HG03066 (cell line): ENCODE measurements at regions not wholly inside any gene's neighbourhood (a gene's known extent, or its start where the extent isn't known, plus 50 kb on each side); places are given as distances from the start of the nearest gene placed in this dataset.

Source experiments
- ATAC-seq: cut with Tn5 transposase; IDR thresholded peaks from one replicate; pipeline ENCODE4 v1.9.1; 2021; ENCODE audit warnings: low read depth; ENCODE audit not compliant: unreplicated experiment

- ATAC-seq: no peak
Observed at GRCh38 chr6:104434519-104434918, 425.2 kb downstream of the HACE1 start.

- ATAC-seq: no peak
Observed at GRCh38 chr6:104431096-104431495, 428.6 kb downstream of the HACE1 start.

GRCh38 chr6:104428184-104428583 lies 431.5 kb downstream of the HACE1 start:
- no peak for ATAC-seq

GRCh38 chr6:104423691-104424090 lies 436.0 kb downstream of the HACE1 start:
- no peak for ATAC-seq

GRCh38 chr6:104421650-104422049 lies 438.1 kb downstream of the HACE1 start:
- no peak for ATAC-seq

GRCh38 chr6:104418839-104419238 lies 440.9 kb downstream of the HACE1 start:
- ATAC-seq: no peak

GRCh38 chr6:104418125-104418524 lies 441.6 kb downstream of the HACE1 start:
- no peak for ATAC-seq

GRCh38 chr6:104414723-104415122 lies 445.0 kb downstream of the HACE1 start:
- ATAC-seq: no peak

GRCh38 chr6:104413767-104414166 lies 446.0 kb downstream of the HACE1 start:
- ATAC-seq: no peak

- no peak for ATAC-seq
Observed at GRCh38 chr6:104411302-104411701, 448.4 kb downstream of the HACE1 start.

GRCh38 chr6:104409913-104410312 lies 449.8 kb downstream of the HACE1 start:
- ATAC-seq: no peak

GRCh38 chr6:104407957-104408356 lies 451.8 kb downstream of the HACE1 start:
- ATAC-seq: no peak

- no peak for ATAC-seq
Observed at GRCh38 chr6:104404377-104404776, 455.3 kb downstream of the HACE1 start.

- no peak for ATAC-seq
Observed at GRCh38 chr6:104402572-104402971, 457.1 kb downstream of the HACE1 start.

- no peak for ATAC-seq
Observed at GRCh38 chr6:104401926-104402325, 457.8 kb downstream of the HACE1 start.

- ATAC-seq: no peak
Observed at GRCh38 chr6:104400844-104401243, 458.9 kb downstream of the HACE1 start.

GRCh38 chr6:104396077-104396476 lies 463.6 kb downstream of the HACE1 start:
- no peak for ATAC-seq

- no peak for ATAC-seq
Observed at GRCh38 chr6:104381907-104382306, 477.8 kb downstream of the HACE1 start.

GRCh38 chr6:104365451-104366234 lies 494.1 kb downstream of the HACE1 start:
- ATAC-seq: no peak

- ATAC-seq: no peak
Observed at GRCh38 chr6:104357928-104358327, 501.8 kb downstream of the HACE1 start.

GRCh38 chr6:104356197-104356596 lies 503.5 kb downstream of the HACE1 start:
- no peak for ATAC-seq

- ATAC-seq: no peak
Observed at GRCh38 chr6:104349191-104349590, 510.5 kb downstream of the HACE1 start.

GRCh38 chr6:104344223-104344622 lies 515.5 kb downstream of the HACE1 start:
- ATAC-seq: no peak
